IMR-90 (cell line): ENCODE measurements at regions not wholly inside any gene's neighbourhood (a gene's known extent, or its start where the extent isn't known, plus 50 kb on each side); places are given as distances from the start of the nearest gene placed in this dataset.

ENCODE experiments used
- ATAC-seq: fragments of 200-7000 bp; cut with Tn5 transposase; 2 replicates; pipeline ENCODE4 v1.9.1; 2020; ENCODE audit warnings: low read depth, mild to moderate bottlenecking, moderate library complexity
- BruUV-seq: library from RNA; stranded (reverse); fragments of 400-500 nt; replicated peaks from 2 replicates; lab custom pipeline; 2021; lab: Mats Ljungman, UMichigan
- CTCF ChIA-PET: fragments of 300-600 bp; formaldehyde crosslinking; extraction: SDS; loops from one replicate; lab custom pipeline; 2021; ENCODE audit warnings: antibody characterized with exemption; lab: Yijun Ruan, JAX
- POLR2A ChIA-PET: fragments of 300-600 bp; sonication (Branson Sonifier 250); formaldehyde crosslinking; loops from one replicate; lab custom pipeline; 2022; ENCODE audit warnings: antibody characterized with exemption; ENCODE audit not compliant: unreplicated experiment; lab: Charles Lee
- DNase-seq: peaks from one replicate; pipeline ENCODE4 v3.0.0; 2013
- H2AFZ ChIP-seq: replicated peaks from 2 replicates; pipeline ENCODE3; 2013; ENCODE audit warnings: low read length, mild to moderate bottlenecking; ENCODE audit not compliant: poor library complexity
- H2AK5ac ChIP-seq: 2 replicates; pipeline ENCODE4 v1.6.1; 2013; ENCODE audit warnings: low read depth, low read length, inconsistent platforms
- H2AK9ac ChIP-seq: replicated peaks from 2 replicates; pipeline ENCODE3; 2013; ENCODE audit warnings: mild to moderate bottlenecking, low read depth, low read length, moderate library complexity; ENCODE audit not compliant: poor library complexity
- H2BK120ac ChIP-seq: 2 replicates; pipeline ENCODE4 v1.6.1; 2013; ENCODE audit warnings: low read depth, low read length, inconsistent platforms
- H2BK15ac ChIP-seq: 3 replicates; pipeline ENCODE4 v1.6.1; 2013; ENCODE audit warnings: low read depth, low read length, inconsistent platforms
- H2BK20ac ChIP-seq: 2 replicates; pipeline ENCODE4 v1.6.1; 2013; ENCODE audit warnings: low read depth, mild to moderate bottlenecking, inconsistent platforms, low read length, moderate library complexity
- H2BK5ac ChIP-seq: 2 replicates; pipeline ENCODE4 v1.6.1; 2013; ENCODE audit warnings: mild to moderate bottlenecking, low read depth, low read length, inconsistent platforms; ENCODE audit not compliant: poor library complexity, severe bottlenecking
- H3K14ac ChIP-seq: replicated peaks from 2 replicates; pipeline ENCODE4 v1.6.1; 2013; ENCODE audit warnings: low read depth, low read length, inconsistent platforms
- H3K18ac ChIP-seq: 2 replicates; pipeline ENCODE4 v1.6.1; 2013; ENCODE audit warnings: low read depth, low read length, control low read depth
- H3K23ac ChIP-seq: 2 replicates; pipeline ENCODE4 v1.6.1; 2013; ENCODE audit warnings: low read depth, low read length, inconsistent platforms
- H3K27ac ChIP-seq: 2 replicates; pipeline ENCODE4 v1.5.1; 2013; ENCODE audit warnings: mild to moderate bottlenecking, control low read depth, low read length; ENCODE audit not compliant: insufficient read depth
- H3K27me3 ChIP-seq: 2 replicates; pipeline ENCODE4 v1.6.1; 2013; ENCODE audit warnings: low read length; ENCODE audit not compliant: control insufficient read depth, insufficient read depth
- H3K36me3 ChIP-seq: 2 replicates; pipeline ENCODE4 v1.6.1; 2013; ENCODE audit warnings: low read length, mixed read lengths; ENCODE audit not compliant: control insufficient read depth, insufficient read depth
- H3K4ac ChIP-seq: 2 replicates; pipeline ENCODE4 v1.6.1; 2013; ENCODE audit warnings: low read depth, low read length, inconsistent platforms
- H3K4me1 ChIP-seq: 2 replicates; pipeline ENCODE4 v1.6.1; 2013; ENCODE audit warnings: low read length, mixed read lengths; ENCODE audit not compliant: control insufficient read depth, insufficient read depth
- H3K4me2 ChIP-seq: 2 replicates; pipeline ENCODE4 v1.6.1; 2013; ENCODE audit warnings: low read depth, mild to moderate bottlenecking, control low read depth, low read length, moderate library complexity
- H3K4me3 ChIP-seq: 2 replicates; pipeline ENCODE4 v1.5.1; 2013; ENCODE audit warnings: low read depth, mild to moderate bottlenecking, control low read depth, low read length, moderate library complexity; ENCODE audit not compliant: insufficient read depth
- H3K56ac ChIP-seq: 2 replicates; pipeline ENCODE4 v1.6.1; 2013; ENCODE audit warnings: low read length, inconsistent platforms; ENCODE audit not compliant: insufficient read depth; ENCODE audit errors: extremely low read depth
- H3K79me1 ChIP-seq, 2 experiments: 2 replicates each; pipeline ENCODE4 v1.6.1; 2013; ENCODE audit warnings: low read length in 2 of 2, inconsistent platforms in 1 of 2, low read depth in 1 of 2
- H3K9ac ChIP-seq: 2 replicates; pipeline ENCODE4 v1.6.1; 2013; ENCODE audit warnings: low read depth, low read length, control low read depth
- H3K9me1 ChIP-seq: 2 replicates; pipeline ENCODE4 v1.6.1; 2013; ENCODE audit warnings: low read length, inconsistent platforms; ENCODE audit not compliant: insufficient read depth
- H3K9me3 ChIP-seq: 2 replicates; pipeline ENCODE4 v1.6.1; 2013; ENCODE audit warnings: low read length; ENCODE audit not compliant: control insufficient read depth, insufficient read depth
- H4K20me1 ChIP-seq: 2 replicates; pipeline ENCODE4 v1.6.1; 2013; ENCODE audit warnings: low read length, inconsistent platforms; ENCODE audit not compliant: insufficient read depth
- H4K5ac ChIP-seq: 2 replicates; pipeline ENCODE4 v1.6.1; 2013; ENCODE audit warnings: mild to moderate bottlenecking, low read depth, low read length, control low read depth
- H4K8ac ChIP-seq, 2 experiments: 2 replicates each; pipeline ENCODE4 v1.6.1; 2013; ENCODE audit warnings: low read depth in 2 of 2, low read length in 2 of 2, control low read depth in 1 of 2, inconsistent platforms in 1 of 2
- H4K91ac ChIP-seq: 2 replicates; pipeline ENCODE4 v1.6.1; 2013; ENCODE audit warnings: low read depth, low read length, inconsistent platforms; ENCODE audit not compliant: insufficient read depth
- BHLHE40 ChIP-seq: fragments of 150-350 bp; IDR thresholded peaks from 2 replicates; pipeline ENCODE4 v1.6.1; 2016; ENCODE audit warnings: mild to moderate bottlenecking, low read depth, low read length
- CEBPB ChIP-seq: IDR thresholded peaks from 2 replicates; pipeline ENCODE4 v1.6.1; 2012; ENCODE audit warnings: low read depth, low read length, improper control_type of control experiment
- CHD1 ChIP-seq: IDR thresholded peaks from 2 replicates; pipeline ENCODE4 v1.6.1; 2012; ENCODE audit warnings: low read depth, low read length, improper control_type of control experiment
- CTCF ChIP-seq: conservative IDR thresholded peaks from 2 replicates; pipeline ENCODE4 v1.5.1; 2012; ENCODE audit warnings: mild to moderate bottlenecking, low read depth, low read length, improper control_type of control experiment
- ELK1 ChIP-seq: fragments of 150-350 bp; IDR thresholded peaks from 2 replicates; pipeline ENCODE4 v1.6.1; 2016; ENCODE audit warnings: low read depth, mild to moderate bottlenecking, low read length, moderate library complexity, borderline replicate concordance
- FOS ChIP-seq: fragments of 150-350 bp; IDR thresholded peaks from 2 replicates; pipeline ENCODE4 v1.6.1; 2016; ENCODE audit warnings: low read depth, low read length
- MAFK ChIP-seq: IDR thresholded peaks from 2 replicates; pipeline ENCODE4 v1.6.1; 2012; ENCODE audit warnings: low read depth, low read length, improper control_type of control experiment
- MAZ ChIP-seq: IDR thresholded peaks from 2 replicates; pipeline ENCODE4 v1.6.1; 2012; ENCODE audit warnings: low read depth, mild to moderate bottlenecking, low read length, improper control_type of control experiment, moderate library complexity, borderline replicate concordance
- MXI1 ChIP-seq: IDR thresholded peaks from 2 replicates; pipeline ENCODE4 v1.6.1; 2012; ENCODE audit warnings: low read depth, mild to moderate bottlenecking, low read length, moderate library complexity, borderline replicate concordance
- NFE2L2 ChIP-seq: fragments of 150-350 bp; IDR thresholded peaks from 2 replicates; pipeline ENCODE4 v1.6.1; 2016; ENCODE audit warnings: low read depth, mild to moderate bottlenecking, low read length
- POLR2A ChIP-seq: IDR thresholded peaks from 2 replicates; pipeline ENCODE4 v1.6.1; 2012; ENCODE audit warnings: mild to moderate bottlenecking, low read depth, low read length
- RAD21 ChIP-seq: IDR thresholded peaks from 2 replicates; pipeline ENCODE4 v1.6.1; 2012; ENCODE audit warnings: low read length, improper control_type of control experiment
- RCOR1 ChIP-seq: IDR thresholded peaks from 2 replicates; pipeline ENCODE4 v1.6.1; 2012; ENCODE audit warnings: mild to moderate bottlenecking, low read length, improper control_type of control experiment; ENCODE audit not compliant: insufficient replicate concordance
- RFX5 ChIP-seq: IDR thresholded peaks from 2 replicates; pipeline ENCODE4 v1.8.0; 2012; ENCODE audit warnings: low read depth, mild to moderate bottlenecking, low read length, moderate library complexity
- SMC3 ChIP-seq: fragments of 150-350 bp; IDR thresholded peaks from 2 replicates; pipeline ENCODE4 v1.6.1; 2016; ENCODE audit warnings: low read depth, mild to moderate bottlenecking, antibody characterized with exemption, low read length, moderate library complexity
- USF2 ChIP-seq: fragments of 150-350 bp; IDR thresholded peaks from 2 replicates; pipeline ENCODE4 v1.6.1; 2017; ENCODE audit warnings: mild to moderate bottlenecking, antibody characterized with exemption, low read length, low read depth
- WGBS, 2 experiments: methylation state at CpG; one replicate each; pipeline versions ENCODE4 v1.1.5 to v1.1.7; 2013; ENCODE audit warnings: missing lambda C conversion rate in 2 of 2; ENCODE audit not compliant: insufficient read length in 1 of 2; ENCODE audit errors: extremely low coverage in 2 of 2; 5-methylcytosine and 5-hydroxymethylcytosine counted together
- dilution Hi-C: fragments of 300-500 bp; cut with HindIII; formaldehyde crosslinking; loops from one replicate; pipeline ENCODE4 v1.14.3; 2018; ENCODE audit warnings: low sequenced_read_pairs; ENCODE audit not compliant: unreplicated experiment
- in situ Hi-C: fragments of 300-500 bp; cut with MboI; formaldehyde crosslinking; loops from 3 replicates; pipeline ENCODE4 v1.14.3; 2019; ENCODE audit warnings: low sequenced_read_pairs, inconsistent platforms, mixed read lengths
- intact Hi-C: fragments of 100-400 bp; cut with micrococcal nuclease; formaldehyde crosslinking; loops from 2 replicates; pipeline ENCODE4 v1.10.0; 2022

DNA sequence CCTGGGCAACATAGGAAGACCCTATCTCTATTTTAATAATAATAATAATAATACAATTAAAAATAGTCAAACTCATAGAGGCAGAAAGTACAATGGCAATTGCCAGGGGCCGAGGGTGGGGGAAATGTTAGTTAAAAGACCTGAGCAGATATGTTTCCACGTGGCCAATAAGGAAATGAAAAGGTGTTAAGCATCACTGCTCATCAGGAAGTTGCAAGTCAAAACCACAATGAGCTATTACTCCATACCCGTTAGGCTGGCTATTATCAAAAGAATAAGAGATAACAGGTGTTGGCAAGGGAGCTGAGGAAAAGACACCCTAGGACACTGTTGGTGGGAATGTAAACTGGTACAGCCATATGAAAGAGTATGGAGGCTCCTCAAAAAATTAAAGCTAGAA is 60.4 kb upstream of the PRSS50 start:
- Histone ChIP-seq H4K5ac (no peak overlapping the region), H2AFZ (no peak overlapping the region), H3K9me3 (no peaks in the 10 kb centered on the region), H3K18ac (no peak overlapping the region), H2BK15ac (no peak overlapping the region), H3K4me2 (no peak overlapping the region), H3K4ac (no peak overlapping the region), H2AK5ac (no peak overlapping the region), H3K23ac (no peak overlapping the region), H2BK20ac (no peak overlapping the region), H3K9ac (no peak overlapping the region), H4K8ac (no peak overlapping the region), H3K9me1 (no peaks in the 10 kb centered on the region), H2BK120ac (no peak overlapping the region), H2AK9ac (no peak overlapping the region), H3K36me3 (no peaks in the 10 kb centered on the region), H4K91ac (no peak overlapping the region), H3K4me1 (no peaks in the 10 kb centered on the region), H3K79me1 (no peaks in the 10 kb centered on the region), H3K56ac (no peak overlapping the region), H2BK5ac (no peak overlapping the region), H3K14ac (no peak overlapping the region), H3K27me3 (no peaks in the 10 kb centered on the region), H4K20me1 (no peaks in the 10 kb centered on the region), H3K4me3 (no peak overlapping the region), H3K27ac (no peak overlapping the region)
- dilution Hi-C loops (no loop called here), intact Hi-C loops (no loop called here), in situ Hi-C loops (no loop called here)
- ATAC-seq, result no peak
- no CpG with 5 or more reads among the region's 3 CpGs for WGBS, 2 experiments
- ChIA-PET CTCF (no interaction called here), POLR2A (no interaction called here)
- no TSS peak for BruUV-seq
- TF ChIP-seq MAZ (no peak), RFX5 (no peak), BHLHE40 (no peak), FOS (no peak), ELK1 (no peak), USF2 (no peak), SMC3 (no peak), MXI1 (no peak), CEBPB (no peak), RAD21 (no peak), POLR2A (no peak), NFE2L2 (no peak), RCOR1 (no peak), CHD1 (no peak), MAFK (no peak), CTCF (no peak)
- no peak for DNase-seq
